MCF 10A (cell line): ENCODE measurements at regions not wholly inside any gene's neighbourhood (a gene's known extent, or its start where the extent isn't known, plus 50 kb on each side); places are given as distances from the start of the nearest gene placed in this dataset.

Experiments used
- BruUV-seq: library from RNA; stranded (reverse); fragments of 400-500 nt; replicated peaks from 2 replicates; lab custom pipeline; 2021; lab: Mats Ljungman, UMichigan
- CTCF ChIA-PET: fragments of 300-600 bp; sonication (Branson Sonifier 250); formaldehyde crosslinking; extraction: SDS; loops from one replicate; lab custom pipeline; 2021; ENCODE audit warnings: antibody characterized with exemption, inconsistent platforms; lab: Yijun Ruan, JAX
- POLR2A ChIA-PET: fragments of 300-600, 350-650 bp; sonication (Branson Sonifier 250); formaldehyde crosslinking; extraction: SDS; loops from one replicate; lab custom pipeline; 2020; ENCODE audit warnings: antibody characterized with exemption, inconsistent platforms; lab: Yijun Ruan, JAX
- DNase-seq: peaks from one replicate; pipeline ENCODE4 v3.0.0-alpha.2; 2018; ENCODE audit not compliant: unreplicated experiment
- H3K27ac Mint-ChIP-seq: one replicate; pipeline ENCODE4 v1.8.0; 2022; ENCODE audit warnings: mild to moderate bottlenecking, low read depth, mixed read lengths; ENCODE audit not compliant: unreplicated experiment
- H3K27me3 Mint-ChIP-seq: one replicate; pipeline ENCODE4 v1.8.0; 2022; ENCODE audit warnings: mixed read lengths; ENCODE audit not compliant: insufficient read depth, unreplicated experiment
- H3K36me3 Mint-ChIP-seq: one replicate; pipeline ENCODE4 v1.8.0; 2022; ENCODE audit warnings: mild to moderate bottlenecking, moderate library complexity, mixed read lengths; ENCODE audit not compliant: insufficient read depth, unreplicated experiment
- H3K4me1 Mint-ChIP-seq: one replicate; pipeline ENCODE4 v1.8.0; 2022; ENCODE audit warnings: mixed read lengths; ENCODE audit not compliant: insufficient read depth, unreplicated experiment
- H3K4me3 Mint-ChIP-seq: one replicate; pipeline ENCODE4 v1.8.0; 2022; ENCODE audit warnings: mild to moderate bottlenecking, moderate library complexity, mixed read lengths; ENCODE audit not compliant: unreplicated experiment
- H3K9me3 Mint-ChIP-seq: one replicate; pipeline ENCODE4 v1.8.0; 2022; ENCODE audit warnings: mixed read lengths; ENCODE audit not compliant: unreplicated experiment
- CTCF ChIP-seq: fragments of 200-600 bp; IDR thresholded peaks from one replicate; pipeline ENCODE4 v1.8.0; 2022; ENCODE audit warnings: antibody characterized with exemption, mild to moderate bottlenecking; ENCODE audit not compliant: unreplicated experiment
- intact Hi-C: fragments of 100-400 bp; cut with micrococcal nuclease; formaldehyde crosslinking; loops from 2 replicates; pipeline ENCODE4 v1.14.1; 2022

- Mint-ChIP-seq H3K4me3 (no peak overlapping the region), H3K27me3 (no peaks in the 10 kb centered on the region), H3K9me3 (no peaks in the 10 kb centered on the region), H3K36me3 (no peaks in the 10 kb centered on the region), H3K4me1 (peaks cover 7% of the 10 kb centered on the region), H3K27ac (no peak overlapping the region)
- ChIA-PET CTCF (interaction anchor here (2.3 kb wide), 1 partner anchor 15 kb away, joined by 10 read pairs; no protein-coding TSS in a partner anchor), POLR2A (no interaction called here)
- DNase-seq: no peak
- intact Hi-C loops: no loop called here
- BruUV-seq: no TSS peak
- TF ChIP-seq CTCF: no peak
Measured at GRCh38 chr12:102755266-102755665, 161.8 kb downstream of the PAH start.

- no peak overlapping the region for H3K27ac Mint-ChIP-seq
- no peaks in the 10 kb centered on the region for H3K9me3 Mint-ChIP-seq
- TF ChIP-seq CTCF: no peak
- H3K36me3 Mint-ChIP-seq: no peaks in the 10 kb centered on the region
- no peak overlapping the region for H3K4me3 Mint-ChIP-seq
- intact Hi-C loops: no loop called here
- no TSS peak for BruUV-seq
- no peaks in the 10 kb centered on the region for H3K27me3 Mint-ChIP-seq
- ChIA-PET CTCF (interaction anchor here (0.6 to 2.3 kb wide), 3 partner anchors 8 to 820 kb away, joined by 3 to 10 read pairs (median 4); no protein-coding TSS in a partner anchor), POLR2A (no interaction called here)
- DNase-seq: no peak
- peaks cover 7% of the 10 kb centered on the region for H3K4me1 Mint-ChIP-seq
Measured at GRCh38 chr12:102753802-102754201, 163.2 kb downstream of the PAH start.

- intact Hi-C loops: no loop called here
- Mint-ChIP-seq H3K9me3 (no peaks in the 10 kb centered on the region), H3K27me3 (no peaks in the 10 kb centered on the region), H3K4me1 (no peaks in the 10 kb centered on the region), H3K36me3 (no peaks in the 10 kb centered on the region), H3K4me3 (no peak overlapping the region), H3K27ac (no peak overlapping the region)
- TF ChIP-seq CTCF: no peak
- no TSS peak for BruUV-seq
- ChIA-PET POLR2A (no interaction called here), CTCF (no interaction called here)
- DNase-seq: no peak
Measured at GRCh38 chr12:102748704-102749103, 168.3 kb downstream of the PAH start.

GRCh38 chr12:102746963-102747362, 170.1 kb downstream of the PAH start:
- Mint-ChIP-seq H3K9me3 (no peaks in the 10 kb centered on the region), H3K4me3 (no peak overlapping the region), H3K27me3 (no peaks in the 10 kb centered on the region), H3K4me1 (no peaks in the 10 kb centered on the region), H3K27ac (no peak overlapping the region), H3K36me3 (no peaks in the 10 kb centered on the region)
- POLR2A ChIA-PET: no interaction called here
- DNase-seq: no peak
- intact Hi-C loops: no loop called here
- TF ChIP-seq CTCF: no peak
- no TSS peak for BruUV-seq
- CTCF ChIA-PET: interaction anchor here (1.2 to 3.1 kb wide), 2 partner anchors 10 to 21 kb away, joined by 4 to 11 read pairs; no protein-coding TSS in a partner anchor
